Caki2 (cell line): ENCODE measurements at regions not wholly inside any gene's neighbourhood (a gene's known extent, or its start where the extent isn't known, plus 50 kb on each side); places are given as distances from the start of the nearest gene placed in this dataset.
"Not testable (repeated sequence)": the region's sequence is repeated elsewhere in the genome, so short reads cannot be mapped to it uniquely, and the experiment has no call there.

Experiments used
- DNase-seq: peaks from one replicate; pipeline ENCODE4 v3.0.0-alpha.2; 2015; ENCODE audit warnings: low read depth
- in situ Hi-C: cut with HindIII; loops from 2 replicates; pipeline ENCODE4 v1.10.0; 2016; ENCODE audit warnings: low sequenced_read_pairs, low pct_unique_long_range_greater_than_20kb, mixed read lengths

GRCh38 chr17:71760062-71760720 is 360.6 kb upstream of the SOX9 start:
- in situ Hi-C loops: no loop called here
- peak; percentile 16 for DNase-seq

GRCh38 chr17:71762526-71762925 is 358.3 kb upstream of the SOX9 start:
- peak; percentile 32 for DNase-seq
- in situ Hi-C loops: no loop called here

GRCh38 chr17:71764505-71764904 is 356.3 kb upstream of the SOX9 start:
- in situ Hi-C loops: no loop called here
- DNase-seq: peak; percentile 23

- peak; percentile 68 for DNase-seq
- in situ Hi-C loops: no loop called here
These were observed 355.4 kb upstream of the SOX9 start for GRCh38 chr17:71765437-71765836.

- in situ Hi-C loops: no loop called here
These were observed 351.0 kb upstream of the SOX9 start for GRCh38 chr17:71769850-71770249.

GRCh38 chr17:71777048-71777640 is 343.7 kb upstream of the SOX9 start:
- in situ Hi-C loops: no loop called here
- DNase-seq: no peak

More at GRCh38 chr17:71769850-71770249, 351.0 kb upstream of the SOX9 start:
- no peak for DNase-seq

GRCh38 chr17:71779482-71779881 is 341.3 kb upstream of the SOX9 start:
- in situ Hi-C loops: no loop called here
- DNase-seq: no peak

GRCh38 chr17:71780596-71780995 is 340.2 kb upstream of the SOX9 start:
- no peak for DNase-seq
- in situ Hi-C loops: no loop called here

- in situ Hi-C loops, DNase-seq: not testable (repeated sequence)
These were observed 338.8 kb upstream of the SOX9 start for GRCh38 chr17:71782021-71782420.

GRCh38 chr17:71790791-71791190 is 330.0 kb upstream of the SOX9 start:
- no peak for DNase-seq
- in situ Hi-C loops: no loop called here

GRCh38 chr17:71791311-71791710 is 329.5 kb upstream of the SOX9 start:
- in situ Hi-C loops: no loop called here
- no peak for DNase-seq

- in situ Hi-C loops: no loop called here
- DNase-seq: no peak
These were observed 327.9 kb upstream of the SOX9 start for GRCh38 chr17:71792966-71793365.

GRCh38 chr17:71793518-71793917 is 327.3 kb upstream of the SOX9 start:
- peak; percentile 24 for DNase-seq
- in situ Hi-C loops: no loop called here

GRCh38 chr17:71798701-71799100 is 322.1 kb upstream of the SOX9 start:
- in situ Hi-C loops: no loop called here
- DNase-seq: no peak

- DNase-seq: no peak
- in situ Hi-C loops: no loop called here
These were observed 321.2 kb upstream of the SOX9 start for GRCh38 chr17:71799657-71800056.

- in situ Hi-C loops: no loop called here
- DNase-seq: no peak
These were observed 319.5 kb upstream of the SOX9 start for GRCh38 chr17:71801301-71801700.

GRCh38 chr17:71802663-71803062 is 318.2 kb upstream of the SOX9 start:
- in situ Hi-C loops: no loop called here

GRCh38 chr17:71803656-71804284 is 317.1 kb upstream of the SOX9 start:
- in situ Hi-C loops: no loop called here
- DNase-seq: no peak

More at GRCh38 chr17:71802663-71803062, 318.2 kb upstream of the SOX9 start:
- DNase-seq: no peak

- in situ Hi-C loops: no loop called here
- no peak for DNase-seq
These were observed 311.3 kb upstream of the SOX9 start for GRCh38 chr17:71809537-71809936.

- DNase-seq, in situ Hi-C loops: not testable (repeated sequence)
These were observed 307.0 kb upstream of the SOX9 start for GRCh38 chr17:71813861-71814260.
